ENCODE measurements at regions not wholly inside any gene's neighbourhood (a gene's known extent, or its start where the extent isn't known, plus 50 kb on each side); places are given as distances from the start of the nearest gene placed in this dataset.

GRCh38 chr20:39646874-39647413 is 684.8 kb downstream of the DHX35 start:
- TF ChIP-seq ZFP37 (tag by site-specific recombination; IDR thresholded peaks at IDR 0.05) (no peak), ZNF549 (tag by site-specific recombination; IDR thresholded peaks at IDR 0.05) (no peak), TCF7L2 (IDR thresholded peaks at IDR 0.05; ENCODE audit: borderline replicate concordance, low read depth, low read length) (no peak), ZBTB21 (tag by site-specific recombination; IDR thresholded peaks at IDR 0.05) (no peak)
- H3K9me3 ChIP-seq (ENCODE audit: control insufficient read depth, insufficient read depth, low read depth, low read length) = no peaks in the 10 kb centered on the region
- H3K27ac ChIP-seq (ENCODE audit: extremely low read depth, low read depth, low read length) = no peak overlapping the region
- ChIA-PET CTCF (no interaction called here), POLR2A (no interaction called here)
- no peak overlapping the region for H3K4me3 ChIP-seq (ENCODE audit: low read depth, low read length)
- no peaks in the 10 kb centered on the region for H3K36me3 ChIP-seq (ENCODE audit: control insufficient read depth in 2 of 2, insufficient read depth in 1 of 2, low read length in 2 of 2)
- H3K4me1 ChIP-seq (ENCODE audit: control insufficient read depth, insufficient read depth, low read length) = no peaks in the 10 kb centered on the region

- H3K4me3 ChIP-seq (ENCODE audit: low read depth, low read length) = no peak overlapping the region
- H3K4me1 ChIP-seq (ENCODE audit: control insufficient read depth, insufficient read depth, low read length) = no peaks in the 10 kb centered on the region
- no peak overlapping the region for H3K27ac ChIP-seq (ENCODE audit: extremely low read depth, low read depth, low read length)
- ChIA-PET POLR2A (no interaction called here), CTCF (no interaction called here)
- no peaks in the 10 kb centered on the region for H3K36me3 ChIP-seq (ENCODE audit: control insufficient read depth in 2 of 2, insufficient read depth in 1 of 2, low read length in 2 of 2)
- H3K9me3 ChIP-seq (ENCODE audit: control insufficient read depth, insufficient read depth, low read depth, low read length) = no peaks in the 10 kb centered on the region
- TF ChIP-seq ZNF629 (tag by site-specific recombination; IDR thresholded peaks at IDR 0.05) (no peak), CTCF (tag by site-specific recombination; IDR thresholded peaks at IDR 0.05) (no peak), ZNF112 (tag by site-specific recombination; IDR thresholded peaks at IDR 0.05) (no peak), ZBTB17 (tag by site-specific recombination; IDR thresholded peaks at IDR 0.05) (no peak), ZNF792 (tag by site-specific recombination; IDR thresholded peaks at IDR 0.05) (no peak), ZNF37A (tag by site-specific recombination; IDR thresholded peaks at IDR 0.05) (no peak), YY1 (tag by site-specific recombination; IDR thresholded peaks at IDR 0.05) (no peak), ZNF747 (tag by site-specific recombination; IDR thresholded peaks at IDR 0.05) (no peak), ZNF19 (tag by site-specific recombination; IDR thresholded peaks at IDR 0.05; ENCODE audit: low read depth) (no peak), ZNF391 (tag by site-specific recombination; IDR thresholded peaks at IDR 0.05; ENCODE audit: borderline replicate concordance, low read depth) (no peak), ZNF266 (tag by site-specific recombination; IDR thresholded peaks at IDR 0.05; ENCODE audit: low read depth) (no peak), SP7 (tag by site-specific recombination; IDR thresholded peaks at IDR 0.05) (no peak), PRDM6 (tag by site-specific recombination; IDR thresholded peaks at IDR 0.05) (no peak), PRDM2 (tag by site-specific recombination; IDR thresholded peaks at IDR 0.05; ENCODE audit: borderline replicate concordance) (no peak), ZNF580 (tag by site-specific recombination; IDR thresholded peaks at IDR 0.05) (no peak), SP3 (tag by site-specific recombination; IDR thresholded peaks at IDR 0.05) (no peak), SP2 (tag by site-specific recombination; IDR thresholded peaks at IDR 0.05) (no peak)
These were observed 683.0 kb downstream of the DHX35 start for GRCh38 chr20:39645131-39645530.

Measured in HEK293 (cell line).